Neural cell (in vitro differentiated cells): ENCODE measurements at regions not wholly inside any gene's neighbourhood (a gene's known extent, or its start where the extent isn't known, plus 50 kb on each side); places are given as distances from the start of the nearest gene placed in this dataset.

Source experiments
- H2AFZ ChIP-seq: fragments of 200-600, 300-800 bp; sonication (generic), shearing (Covaris generic); 2 replicates; pipeline ENCODE4 v1.6.0; 2014; ENCODE audit warnings: low read depth, mild to moderate bottlenecking, antibody characterized with exemption, low read length, moderate library complexity
- H3F3A ChIP-seq: fragments of 200-600 bp; shearing (Covaris generic); 2 replicates; pipeline ENCODE4 v1.6.1; 2016; ENCODE audit warnings: mild to moderate bottlenecking, moderate library complexity, mixed read lengths, antibody characterized with exemption, low read length; ENCODE audit not compliant: insufficient read depth, poor library complexity, severe bottlenecking
- H3K27ac ChIP-seq: fragments of 200-600, 300-800 bp; sonication (generic), shearing (Covaris generic); 2 replicates; pipeline ENCODE4 v1.5.1; 2014; ENCODE audit warnings: mild to moderate bottlenecking, low read length, moderate library complexity
- H3K27me3 ChIP-seq: fragments of 300-800, 200-600 bp; sonication (generic), shearing (Covaris generic); 2 replicates; pipeline ENCODE4 v1.6.0; 2014; ENCODE audit warnings: mild to moderate bottlenecking, low read depth, low read length, moderate library complexity; ENCODE audit not compliant: insufficient read depth
- H3K36me3 ChIP-seq: fragments of 300-800, 200-600 bp; sonication (generic), shearing (Covaris generic); 2 replicates; pipeline ENCODE4 v1.5.1; 2014; ENCODE audit warnings: mild to moderate bottlenecking, antibody characterized with exemption, low read length, moderate library complexity; ENCODE audit not compliant: insufficient read depth
- H3K4me2 ChIP-seq: fragments of 300-800, 200-600 bp; sonication (generic), shearing (Covaris generic); 2 replicates; pipeline ENCODE4 v1.6.0; 2014; ENCODE audit warnings: mild to moderate bottlenecking, low read length
- H3K4me3 ChIP-seq: fragments of 300-800, 200-600 bp; sonication (generic), shearing (Covaris generic); 2 replicates; pipeline ENCODE4 v1.5.1; 2014; ENCODE audit warnings: mild to moderate bottlenecking, low read length, moderate library complexity
- H3K79me2 ChIP-seq: fragments of 200-600 bp; shearing (Covaris generic); replicated peaks from 2 replicates; pipeline ENCODE4 v1.6.0; 2014; ENCODE audit warnings: mild to moderate bottlenecking, low read length, moderate library complexity; ENCODE audit not compliant: insufficient read depth
- H3K9ac ChIP-seq: fragments of 300-800, 200-600 bp; sonication (generic), shearing (Covaris generic); 2 replicates; pipeline ENCODE4 v1.6.1; 2016; ENCODE audit warnings: mild to moderate bottlenecking, low read length, mixed read lengths
- H3K9me2 ChIP-seq: fragments of 200-600 bp; shearing (Covaris generic); 2 replicates; pipeline ENCODE4 v1.6.1; 2016; ENCODE audit warnings: mild to moderate bottlenecking, low read length, mixed read lengths; ENCODE audit not compliant: insufficient read depth
- H3K9me3 ChIP-seq: fragments of 200-600, 300-800 bp; sonication (generic), shearing (Covaris generic); 2 replicates; pipeline ENCODE4 v1.6.1; 2016; ENCODE audit warnings: mild to moderate bottlenecking, mixed run types, low read length, moderate library complexity, mixed read lengths
- H4K20me1 ChIP-seq: fragments of 200-600 bp; shearing (Covaris generic); 2 replicates; pipeline ENCODE4 v1.6.1; 2016; ENCODE audit warnings: mild to moderate bottlenecking, mixed run types; ENCODE audit not compliant: insufficient read depth
- EP300 ChIP-seq: fragments of 450-650 bp; conservative IDR thresholded peaks from 2 replicates; pipeline ENCODE4 v1.6.1; 2014; ENCODE audit warnings: antibody characterized with exemption, mild to moderate bottlenecking, moderate library complexity; ENCODE audit not compliant: poor library complexity, severe bottlenecking
- EZH2 ChIP-seq: fragments of 200-600, 300-800 bp; shearing (Covaris generic), sonication (generic); IDR thresholded peaks from 2 replicates; pipeline ENCODE4 v1.6.1; 2014; ENCODE audit warnings: antibody characterized with exemption, low read length, borderline replicate concordance, mild to moderate bottlenecking; ENCODE audit not compliant: insufficient read depth, poor library complexity, severe bottlenecking
- MXI1 ChIP-seq: fragments of 450-650 bp; conservative IDR thresholded peaks from 2 replicates; pipeline ENCODE4 v1.6.1; 2014; ENCODE audit warnings: antibody characterized with exemption, mild to moderate bottlenecking; ENCODE audit not compliant: poor library complexity, severe bottlenecking
- POLR2AphosphoS5 ChIP-seq: IDR thresholded peaks from 2 replicates; pipeline ENCODE4 v1.6.1; 2012
- RAD21 ChIP-seq: fragments of 450-650 bp; conservative IDR thresholded peaks from 2 replicates; pipeline ENCODE4 v1.6.1; 2014; ENCODE audit warnings: antibody characterized with exemption, mild to moderate bottlenecking, moderate library complexity
- SMC3 ChIP-seq: fragments of 450-650 bp; conservative IDR thresholded peaks from 2 replicates; pipeline ENCODE4 v1.6.1; 2014; ENCODE audit warnings: antibody characterized with exemption, mild to moderate bottlenecking, moderate library complexity; ENCODE audit not compliant: poor library complexity
- TAF1 ChIP-seq: IDR thresholded peaks from 2 replicates; pipeline ENCODE4 v1.6.1; 2012; ENCODE audit warnings: low read depth
- TF ChIP-seq, protein P1 (sequence below): fragments of 450-650 bp; IDR thresholded peaks from 2 replicates; pipeline ENCODE4 v1.5.1; 2014; ENCODE audit warnings: antibody characterized with exemption, mild to moderate bottlenecking, moderate library complexity; ENCODE audit not compliant: poor library complexity, severe bottlenecking
- TF ChIP-seq, protein P2 (sequence below): IDR thresholded peaks from 2 replicates; pipeline ENCODE4 v1.6.1; 2012; ENCODE audit warnings: borderline replicate concordance

DNA sequence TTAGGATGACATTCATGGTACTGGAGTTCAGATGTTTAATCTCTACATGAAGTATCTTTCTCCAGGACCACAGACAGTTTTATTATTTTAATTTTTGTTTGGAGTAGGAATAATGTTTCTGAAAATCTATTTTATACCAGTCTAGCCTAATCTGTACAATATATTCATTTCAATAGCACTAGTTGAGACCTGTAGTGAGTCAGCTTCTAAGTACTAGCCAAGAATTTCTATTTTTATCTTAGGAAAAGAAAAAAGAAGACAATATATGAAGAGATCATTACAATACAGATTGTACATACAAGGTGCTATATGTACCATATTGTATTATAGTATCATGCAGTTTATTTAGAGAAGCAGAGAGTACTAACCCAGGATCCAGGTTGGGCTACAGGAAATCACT lies 826.9 kb upstream of the PIK3C3 start:
- H3K9me3 ChIP-seq = no peaks in the 10 kb centered on the region
- H2AFZ ChIP-seq = no peak overlapping the region
- no peaks in the 10 kb centered on the region for H3K27me3 ChIP-seq
- TF ChIP-seq SMC3 (no peak), POLR2AphosphoS5 (no peak), EZH2 (no peak), EP300 (no peak), RAD21 (no peak), MXI1 (no peak), TAF1 (no peak)
- TF ChIP-seq, protein P1, sequence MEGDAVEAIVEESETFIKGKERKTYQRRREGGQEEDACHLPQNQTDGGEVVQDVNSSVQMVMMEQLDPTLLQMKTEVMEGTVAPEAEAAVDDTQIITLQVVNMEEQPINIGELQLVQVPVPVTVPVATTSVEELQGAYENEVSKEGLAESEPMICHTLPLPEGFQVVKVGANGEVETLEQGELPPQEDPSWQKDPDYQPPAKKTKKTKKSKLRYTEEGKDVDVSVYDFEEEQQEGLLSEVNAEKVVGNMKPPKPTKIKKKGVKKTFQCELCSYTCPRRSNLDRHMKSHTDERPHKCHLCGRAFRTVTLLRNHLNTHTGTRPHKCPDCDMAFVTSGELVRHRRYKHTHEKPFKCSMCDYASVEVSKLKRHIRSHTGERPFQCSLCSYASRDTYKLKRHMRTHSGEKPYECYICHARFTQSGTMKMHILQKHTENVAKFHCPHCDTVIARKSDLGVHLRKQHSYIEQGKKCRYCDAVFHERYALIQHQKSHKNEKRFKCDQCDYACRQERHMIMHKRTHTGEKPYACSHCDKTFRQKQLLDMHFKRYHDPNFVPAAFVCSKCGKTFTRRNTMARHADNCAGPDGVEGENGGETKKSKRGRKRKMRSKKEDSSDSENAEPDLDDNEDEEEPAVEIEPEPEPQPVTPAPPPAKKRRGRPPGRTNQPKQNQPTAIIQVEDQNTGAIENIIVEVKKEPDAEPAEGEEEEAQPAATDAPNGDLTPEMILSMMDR = no peak
- TF ChIP-seq, protein P2, sequence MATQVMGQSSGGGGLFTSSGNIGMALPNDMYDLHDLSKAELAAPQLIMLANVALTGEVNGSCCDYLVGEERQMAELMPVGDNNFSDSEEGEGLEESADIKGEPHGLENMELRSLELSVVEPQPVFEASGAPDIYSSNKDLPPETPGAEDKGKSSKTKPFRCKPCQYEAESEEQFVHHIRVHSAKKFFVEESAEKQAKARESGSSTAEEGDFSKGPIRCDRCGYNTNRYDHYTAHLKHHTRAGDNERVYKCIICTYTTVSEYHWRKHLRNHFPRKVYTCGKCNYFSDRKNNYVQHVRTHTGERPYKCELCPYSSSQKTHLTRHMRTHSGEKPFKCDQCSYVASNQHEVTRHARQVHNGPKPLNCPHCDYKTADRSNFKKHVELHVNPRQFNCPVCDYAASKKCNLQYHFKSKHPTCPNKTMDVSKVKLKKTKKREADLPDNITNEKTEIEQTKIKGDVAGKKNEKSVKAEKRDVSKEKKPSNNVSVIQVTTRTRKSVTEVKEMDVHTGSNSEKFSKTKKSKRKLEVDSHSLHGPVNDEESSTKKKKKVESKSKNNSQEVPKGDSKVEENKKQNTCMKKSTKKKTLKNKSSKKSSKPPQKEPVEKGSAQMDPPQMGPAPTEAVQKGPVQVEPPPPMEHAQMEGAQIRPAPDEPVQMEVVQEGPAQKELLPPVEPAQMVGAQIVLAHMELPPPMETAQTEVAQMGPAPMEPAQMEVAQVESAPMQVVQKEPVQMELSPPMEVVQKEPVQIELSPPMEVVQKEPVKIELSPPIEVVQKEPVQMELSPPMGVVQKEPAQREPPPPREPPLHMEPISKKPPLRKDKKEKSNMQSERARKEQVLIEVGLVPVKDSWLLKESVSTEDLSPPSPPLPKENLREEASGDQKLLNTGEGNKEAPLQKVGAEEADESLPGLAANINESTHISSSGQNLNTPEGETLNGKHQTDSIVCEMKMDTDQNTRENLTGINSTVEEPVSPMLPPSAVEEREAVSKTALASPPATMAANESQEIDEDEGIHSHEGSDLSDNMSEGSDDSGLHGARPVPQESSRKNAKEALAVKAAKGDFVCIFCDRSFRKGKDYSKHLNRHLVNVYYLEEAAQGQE = no peak
- H4K20me1 ChIP-seq = no peaks in the 10 kb centered on the region
- no peak overlapping the region for H3K4me3 ChIP-seq
- no peaks in the 10 kb centered on the region for H3K79me2 ChIP-seq
- H3K9ac ChIP-seq = no peak overlapping the region
- H3K9me2 ChIP-seq = no peaks in the 10 kb centered on the region
- no peaks in the 10 kb centered on the region for H3F3A ChIP-seq
- H3K4me2 ChIP-seq = no peak overlapping the region
- no peak overlapping the region for H3K27ac ChIP-seq
- no peaks in the 10 kb centered on the region for H3K36me3 ChIP-seq

DNA sequence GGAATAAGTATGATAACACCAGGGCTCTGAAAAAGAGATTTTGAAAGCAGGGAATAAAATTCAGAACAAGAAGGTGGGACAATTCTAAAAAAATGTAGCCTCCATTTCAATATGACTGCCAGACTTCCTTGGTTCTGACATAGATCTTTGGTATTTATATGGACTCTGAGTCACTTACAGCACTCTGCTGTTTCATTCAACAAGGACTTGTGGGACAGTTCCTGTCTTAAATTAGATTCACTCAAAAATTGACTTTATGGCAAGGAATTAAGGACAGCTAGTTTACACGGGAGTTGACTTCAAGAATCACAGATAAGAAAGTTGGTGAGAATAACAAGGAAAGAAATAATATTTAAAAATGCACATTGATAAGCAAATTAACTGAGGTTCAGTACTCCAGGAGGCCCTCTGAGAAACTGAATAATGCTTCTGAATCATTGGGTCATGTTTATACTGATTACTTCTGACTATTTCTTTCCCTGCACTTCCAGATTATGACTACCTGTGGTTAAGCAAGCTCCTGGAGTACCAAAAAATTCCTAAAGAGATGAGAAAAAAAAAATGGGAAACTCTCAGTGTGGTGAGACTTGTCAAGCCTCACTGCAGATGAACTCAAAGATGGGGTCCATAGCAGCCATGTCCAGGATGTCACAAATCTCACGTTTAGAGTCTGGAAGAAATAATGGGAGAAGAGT lies 828.3 kb upstream of the PIK3C3 start:
- Histone ChIP-seq H4K20me1 (no peaks in the 10 kb centered on the region), H3F3A (no peaks in the 10 kb centered on the region), H3K36me3 (no peaks in the 10 kb centered on the region), H3K79me2 (no peaks in the 10 kb centered on the region), H3K9ac (no peak overlapping the region), H3K27me3 (no peaks in the 10 kb centered on the region), H3K4me2 (no peak overlapping the region), H2AFZ (no peak overlapping the region), H3K9me2 (no peaks in the 10 kb centered on the region), H3K27ac (no peak overlapping the region), H3K9me3 (no peaks in the 10 kb centered on the region), H3K4me3 (no peak overlapping the region)
- TF ChIP-seq RAD21 (no peak), MXI1 (no peak), POLR2AphosphoS5 (no peak), TAF1 (no peak), EZH2 (no peak), SMC3 (no peak)
